ENCODE measurements at regions not wholly inside any gene's neighbourhood (a gene's known extent, or its start where the extent isn't known, plus 50 kb on each side); places are given as distances from the start of the nearest gene placed in this dataset.

DNA sequence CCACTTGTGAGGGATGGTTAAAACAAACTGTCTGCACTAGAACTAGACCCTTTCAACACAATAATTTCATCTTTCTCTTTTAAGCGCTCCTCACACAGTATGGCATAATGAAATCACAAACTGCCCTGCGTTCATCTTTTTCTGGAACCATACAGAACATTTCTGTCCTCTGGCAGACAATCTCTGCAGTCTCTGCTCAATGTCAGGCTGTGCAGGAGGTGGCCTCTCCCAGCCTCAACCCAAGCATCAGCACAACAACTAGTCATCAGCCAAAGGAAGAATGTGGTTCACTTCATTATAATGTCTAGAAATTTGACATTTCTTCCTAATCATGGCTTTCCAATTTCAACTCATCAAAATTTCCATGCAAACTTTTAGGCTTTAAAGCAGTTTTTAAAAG, 125.1 kb upstream of the STARD13 start:
- Histone ChIP-seq H3K56ac (ENCODE audit: insufficient read length, low read depth, low read length) (no peak overlapping the region), H3K23me2 (ENCODE audit: insufficient read length, low read depth, low read length, poor library complexity, severe bottlenecking) (no peaks in the 10 kb centered on the region), H3K79me1 (ENCODE audit: insufficient read depth, low read depth, low read length, poor library complexity, severe bottlenecking) (no peaks in the 10 kb centered on the region), H4K20me1 (ENCODE audit: control insufficient read depth, insufficient read depth, insufficient read length) (no peaks in the 10 kb centered on the region), H2BK15ac (ENCODE audit: low read depth, low read length) (no peak overlapping the region), H3K9ac (ENCODE audit: extremely low read depth, insufficient read length, low read length) (no peak overlapping the region), H2AFZ (ENCODE audit: low read length) (no peak overlapping the region), H2BK5ac (ENCODE audit: insufficient read length, low read length) (no peak overlapping the region), H3K23ac (ENCODE audit: insufficient read length, low read depth, low read length) (no peak overlapping the region), H2BK120ac (ENCODE audit: low read depth, low read length, poor library complexity, severe bottlenecking) (no peak overlapping the region), H4K91ac (ENCODE audit: insufficient read length, low read depth, low read length) (no peak overlapping the region), H2BK20ac (ENCODE audit: low read depth, low read length, poor library complexity, severe bottlenecking) (no peak overlapping the region), H3K9me3 (ENCODE audit: control insufficient read depth, low read depth, low read length) (no peaks in the 10 kb centered on the region), H3K4me2 (ENCODE audit: insufficient read depth, insufficient read length, low read length) (no peak overlapping the region), H2BK12ac (ENCODE audit: insufficient read length, low read depth, low read length) (no peak overlapping the region), H3K27ac (ENCODE audit: insufficient read length, low read depth, low read length) (no peak overlapping the region), H3K27me3 (ENCODE audit: insufficient read depth, low read length) (no peaks in the 10 kb centered on the region), H3K18ac (ENCODE audit: insufficient read length, low read depth, low read length) (no peak overlapping the region), H4K8ac (replicated peaks; ENCODE audit: insufficient read length, low read depth, low read length) (no peak overlapping the region), H3K4me1 (ENCODE audit: insufficient read depth, low read length) (peaks cover 2% of the 10 kb centered on the region; the same call in 1 of the 2 replicates), H3K4ac (ENCODE audit: low read depth, low read length) (no peak overlapping the region), H2AK5ac (ENCODE audit: insufficient read length, low read length) (no peak overlapping the region), H3K79me2 (ENCODE audit: insufficient read depth, low read length) (no peaks in the 10 kb centered on the region), H3T11ph (ENCODE audit: low read length) (no peak overlapping the region), H3K14ac (ENCODE audit: insufficient read depth, low read length) (no peak overlapping the region), H4K5ac (ENCODE audit: insufficient read length, low read depth, low read length) (no peak overlapping the region)
- TF ChIP-seq, protein P1, sequence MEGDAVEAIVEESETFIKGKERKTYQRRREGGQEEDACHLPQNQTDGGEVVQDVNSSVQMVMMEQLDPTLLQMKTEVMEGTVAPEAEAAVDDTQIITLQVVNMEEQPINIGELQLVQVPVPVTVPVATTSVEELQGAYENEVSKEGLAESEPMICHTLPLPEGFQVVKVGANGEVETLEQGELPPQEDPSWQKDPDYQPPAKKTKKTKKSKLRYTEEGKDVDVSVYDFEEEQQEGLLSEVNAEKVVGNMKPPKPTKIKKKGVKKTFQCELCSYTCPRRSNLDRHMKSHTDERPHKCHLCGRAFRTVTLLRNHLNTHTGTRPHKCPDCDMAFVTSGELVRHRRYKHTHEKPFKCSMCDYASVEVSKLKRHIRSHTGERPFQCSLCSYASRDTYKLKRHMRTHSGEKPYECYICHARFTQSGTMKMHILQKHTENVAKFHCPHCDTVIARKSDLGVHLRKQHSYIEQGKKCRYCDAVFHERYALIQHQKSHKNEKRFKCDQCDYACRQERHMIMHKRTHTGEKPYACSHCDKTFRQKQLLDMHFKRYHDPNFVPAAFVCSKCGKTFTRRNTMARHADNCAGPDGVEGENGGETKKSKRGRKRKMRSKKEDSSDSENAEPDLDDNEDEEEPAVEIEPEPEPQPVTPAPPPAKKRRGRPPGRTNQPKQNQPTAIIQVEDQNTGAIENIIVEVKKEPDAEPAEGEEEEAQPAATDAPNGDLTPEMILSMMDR (conservative IDR thresholded peaks at IDR 0.05), result no peak
- Mint-ChIP-seq H3K4me1 (peaks cover 15 to 18% of the 10 kb centered on the region in 2 experiments), H3K9me3 (no peaks in the 10 kb centered on the region), H3K27me3 (ENCODE audit: low read depth) (no peaks in the 10 kb centered on the region; the same call in 1 of the 2 replicates), H3K36me3 (ENCODE audit: insufficient read depth in 1 of 3, low read depth in 3 of 3) (no peaks in the 10 kb centered on the region; a peak in 1 of 7 replicates), H3K4me3 (no peak overlapping the region), H3K27ac (peak overlapping the region in 1 of 3 experiments; percentile 65; a peak in 1 of 7 replicates)
- whole genome bisulfite sequencing (ENCODE audit: extremely low coverage, insufficient read length, low lambda C conversion rate), result no CpG with 5 or more reads among the region's 2 CpGs
- DNase-seq, result no peak
